T-helper 2 cell (primary cell): ENCODE measurements at regions not wholly inside any gene's neighbourhood (a gene's known extent, or its start where the extent isn't known, plus 50 kb on each side); places are given as distances from the start of the nearest gene placed in this dataset.

Experiments
- DNase-seq, 5 experiments: peaks; one replicate each; pipeline versions ENCODE4 v3.0.0 to v3.0.0-alpha.2; 2012 to 2022

DNA sequence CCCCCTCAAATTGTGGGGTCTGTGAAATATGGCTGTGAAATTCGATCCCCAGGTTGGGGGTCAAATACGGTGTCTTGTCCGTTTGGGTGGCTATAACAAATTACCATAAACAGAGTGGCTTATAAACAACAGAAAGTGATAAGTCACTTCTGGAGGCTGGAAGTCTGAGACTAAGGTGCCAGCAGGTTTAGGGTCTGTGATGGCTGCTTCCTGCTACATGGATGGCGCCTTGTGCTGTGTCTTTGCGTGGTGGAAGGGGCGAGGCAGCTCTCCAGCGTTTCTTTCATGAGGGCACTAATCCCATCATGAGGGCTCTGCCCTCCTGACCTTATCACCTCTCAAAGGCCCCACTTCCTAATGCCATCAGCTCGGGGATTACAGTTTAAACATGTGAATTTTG is 120.0 kb downstream of the IRF8 start:
- no peak for DNase-seq

DNA sequence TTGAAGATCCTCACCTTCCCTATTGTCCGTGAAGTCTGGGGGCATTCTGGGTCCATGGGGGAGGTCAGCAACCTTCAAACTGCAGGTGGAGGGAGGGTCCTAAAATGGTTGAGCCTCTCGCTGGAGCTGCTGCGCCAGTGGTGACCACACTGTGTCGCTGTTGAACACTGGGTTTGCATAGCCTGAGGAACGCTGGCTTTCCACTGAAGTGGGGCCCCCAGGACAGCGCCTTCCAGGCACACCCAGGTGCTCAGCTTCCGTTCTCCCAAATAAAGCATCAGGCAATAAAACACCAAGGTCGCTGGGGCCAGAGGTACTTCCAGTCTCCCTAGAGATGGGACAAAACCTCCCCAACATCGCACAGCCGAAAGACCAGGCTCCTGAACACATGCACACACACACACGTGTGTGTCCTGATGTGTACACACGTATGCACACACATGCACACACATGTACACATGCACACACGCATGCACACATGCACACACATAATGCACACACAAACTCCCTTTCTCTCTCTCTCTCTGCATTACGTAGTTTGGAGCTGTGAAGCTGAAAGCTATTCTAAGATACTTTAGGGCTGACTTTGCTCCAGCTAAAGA is 120.6 kb downstream of the IRF8 start:
- DNase-seq, result no peak

GRCh38 chr16:86020971-86021370 is 122.0 kb downstream of the IRF8 start:
- no peak for DNase-seq

DNA sequence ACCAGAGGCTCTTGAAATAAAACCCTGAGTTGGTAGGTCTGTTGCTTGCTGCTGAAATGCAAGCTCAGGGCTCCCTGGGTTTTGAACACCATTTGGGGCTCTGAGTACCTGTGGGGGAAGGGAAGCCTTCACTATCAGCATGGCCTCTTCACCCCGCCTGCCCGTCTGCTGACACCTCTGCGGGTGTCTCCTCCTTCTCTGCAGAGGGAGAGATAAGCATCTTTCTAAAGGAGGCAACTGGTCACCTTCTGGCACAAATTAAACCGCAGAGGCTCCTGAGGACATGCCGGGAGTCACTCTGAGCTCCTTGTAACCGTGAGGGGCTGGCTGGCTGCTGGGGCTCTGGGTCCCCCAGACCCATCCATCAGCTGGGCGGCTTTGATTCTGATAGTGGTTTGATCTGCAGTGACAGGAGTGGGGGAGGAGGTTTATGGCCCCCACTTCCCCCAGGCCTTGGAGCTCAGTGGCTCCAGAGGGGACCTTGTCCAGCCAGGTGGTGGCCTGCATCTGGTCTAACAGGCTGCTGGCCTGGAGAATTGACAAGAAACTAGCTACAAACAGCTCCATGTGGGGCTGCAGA is 123.5 kb downstream of the IRF8 start:
- DNase-seq, result no peak

DNA sequence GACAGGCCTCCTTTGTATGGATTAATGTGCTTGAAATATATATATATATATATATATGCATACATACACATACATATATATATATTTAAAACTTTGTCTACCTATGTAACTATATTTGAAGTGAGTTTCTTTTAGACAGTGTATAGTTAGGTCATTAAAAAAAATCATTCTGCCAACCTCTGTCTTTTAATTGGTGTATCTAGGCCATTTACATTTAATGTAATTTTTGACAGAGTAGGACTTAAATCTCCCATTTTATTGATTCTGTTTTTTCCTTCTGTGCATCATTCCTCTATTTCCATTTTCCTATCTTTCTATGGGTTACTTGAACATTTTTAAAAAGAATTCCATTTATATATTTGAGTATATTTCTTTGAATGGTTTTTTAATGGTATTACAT is 125.2 kb downstream of the IRF8 start:
- no peak for DNase-seq

DNA sequence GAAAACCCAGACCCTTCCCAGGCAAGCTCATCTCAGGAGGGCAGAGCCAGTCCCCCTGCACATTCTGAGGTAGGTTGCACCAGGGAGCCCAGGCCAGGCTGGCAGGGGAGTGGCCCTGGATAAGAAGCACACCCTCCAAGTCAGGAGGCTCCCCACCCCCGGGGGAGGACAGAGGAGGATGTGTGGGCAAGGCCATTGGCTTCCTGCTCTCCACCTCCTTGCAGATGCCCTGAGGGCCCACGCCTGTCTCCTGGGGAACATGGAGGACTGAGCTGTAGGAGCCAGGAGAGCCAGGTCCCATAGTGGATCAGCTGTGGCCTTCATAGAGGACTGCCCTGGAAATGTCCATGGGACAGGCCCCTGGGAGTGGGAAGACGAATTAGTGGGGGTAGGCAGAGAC is 126.7 kb downstream of the IRF8 start:
- DNase-seq, result no peak

DNA sequence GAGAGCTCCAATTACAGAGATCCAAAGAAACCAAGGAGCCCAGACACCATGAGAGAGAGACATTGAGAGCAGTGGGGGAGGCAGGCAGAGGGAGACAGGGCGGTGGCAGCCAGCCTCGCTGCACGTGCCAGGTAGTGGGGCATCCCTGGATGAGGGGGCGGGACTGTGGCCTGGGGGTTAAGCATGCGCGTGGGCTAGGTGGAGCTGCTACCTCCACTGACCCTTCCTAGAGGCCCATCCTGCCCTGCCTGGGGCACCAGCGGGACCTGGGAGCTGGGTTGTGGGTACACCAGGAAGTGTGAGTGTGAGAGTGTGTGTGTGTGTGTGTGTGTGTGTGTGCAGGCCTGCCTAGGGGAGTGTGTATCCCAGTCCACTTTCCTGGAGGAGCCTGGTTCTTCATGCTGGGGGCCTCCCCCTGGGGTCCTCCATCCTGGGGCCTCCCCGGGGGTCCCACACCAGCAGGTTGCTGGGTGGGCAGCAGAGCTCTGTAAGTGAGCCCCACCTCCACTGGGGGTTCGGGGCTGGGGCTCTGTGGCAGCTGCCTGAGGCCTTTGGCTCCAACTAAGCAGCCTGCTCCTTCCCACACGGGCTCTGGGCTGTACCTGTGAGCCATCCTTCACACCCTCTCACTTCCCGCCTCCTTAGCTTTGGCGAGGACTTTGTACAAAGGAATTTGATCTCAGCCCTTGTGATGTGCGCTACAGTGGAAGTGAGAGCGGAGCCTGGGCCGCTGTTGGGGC is 127.4 kb downstream of the IRF8 start:
- no peak for DNase-seq

- no peak for DNase-seq
Measured at GRCh38 chr16:86026916-86027315, 128.0 kb downstream of the IRF8 start.

- DNase-seq, result no peak
Measured at GRCh38 chr16:86027373-86028126, 128.6 kb downstream of the IRF8 start.

DNA sequence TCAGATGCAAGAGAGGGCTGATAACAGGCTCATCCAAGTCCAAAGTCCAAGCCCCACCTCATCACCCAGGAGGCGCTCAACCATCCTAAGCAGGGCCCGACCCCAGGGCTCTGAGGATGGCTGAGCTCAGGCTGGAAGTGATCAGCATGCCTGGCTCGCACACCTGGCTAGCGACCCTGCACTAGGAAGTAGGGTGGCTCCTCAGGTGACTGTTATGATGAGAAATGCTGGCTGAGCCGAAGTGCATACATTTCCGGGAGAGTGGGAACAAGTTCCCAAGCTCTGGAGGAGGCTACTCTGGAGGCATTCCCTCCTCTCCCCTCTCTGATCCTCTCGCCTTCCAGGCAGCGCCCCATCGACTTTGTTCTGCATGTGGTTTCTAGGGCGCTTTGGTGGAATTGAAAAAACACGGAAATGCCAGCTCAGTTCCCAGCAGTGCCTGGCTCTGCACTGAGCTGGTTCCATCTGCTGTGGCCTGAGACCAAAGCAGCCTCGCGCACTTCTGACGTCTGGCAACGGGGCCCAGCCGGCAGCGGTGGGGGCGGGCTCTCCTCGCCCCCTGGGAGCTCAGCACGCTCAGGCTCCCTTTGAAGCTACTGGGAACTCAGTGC is 130.3 kb downstream of the IRF8 start:
- DNase-seq, result no peak

- DNase-seq, result no peak
Measured at GRCh38 chr16:86030116-86030515, 131.2 kb downstream of the IRF8 start.

DNA sequence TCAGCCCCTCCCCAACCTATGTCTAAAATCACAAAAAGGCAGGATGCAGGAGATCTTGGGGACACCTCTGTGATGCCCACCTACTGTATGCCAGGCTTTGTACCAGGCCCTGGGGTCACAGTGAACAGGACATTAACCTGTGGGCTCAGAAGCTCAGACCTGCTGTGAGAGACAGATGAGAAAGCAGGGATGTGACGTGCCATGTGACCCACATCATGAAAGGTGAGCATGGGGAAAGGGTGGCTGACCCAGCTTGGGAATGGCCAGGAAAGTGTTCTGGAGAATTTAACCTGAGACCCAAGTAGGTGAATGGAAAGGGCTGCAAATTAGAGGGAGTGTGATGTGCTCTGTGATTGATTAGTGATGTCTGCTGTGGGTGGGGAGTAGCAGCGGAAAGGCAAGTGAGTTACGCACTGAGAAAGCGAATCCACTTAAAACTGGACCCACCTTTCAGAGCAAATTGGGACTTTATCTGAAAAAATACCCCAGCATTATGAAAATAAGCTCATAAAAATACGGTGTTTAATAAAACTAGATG is 132.2 kb downstream of the IRF8 start:
- no peak for DNase-seq

- DNase-seq, result no peak
Measured at GRCh38 chr16:86033016-86033474, 134.1 kb downstream of the IRF8 start.

- DNase-seq, result no peak
Measured at GRCh38 chr16:86033971-86034370, 135.0 kb downstream of the IRF8 start.

DNA sequence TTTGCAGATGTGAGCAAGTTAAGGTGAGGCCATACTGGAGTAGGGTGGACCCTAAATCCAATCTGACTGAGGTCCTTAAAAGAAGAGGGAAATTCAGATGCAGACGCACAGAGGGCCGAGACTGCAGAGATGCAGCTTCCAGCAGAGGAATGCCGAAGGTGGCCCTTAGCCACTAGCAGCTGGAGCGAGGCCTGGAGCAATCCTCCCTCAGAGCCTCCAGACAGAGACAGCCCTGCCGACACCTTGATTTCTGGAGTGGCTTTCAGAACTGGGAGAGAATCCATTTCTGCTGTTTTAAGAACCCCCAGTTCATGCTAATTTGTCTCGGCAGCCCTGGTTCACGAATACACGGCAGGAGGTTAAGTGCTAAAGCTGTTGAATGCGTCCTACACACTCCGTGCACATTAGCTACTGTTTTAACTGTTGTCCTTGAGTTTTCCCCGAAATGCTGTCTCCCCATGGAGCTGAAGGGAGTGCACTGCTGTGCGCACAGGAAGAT is 135.5 kb downstream of the IRF8 start:
- DNase-seq, result no peak

- DNase-seq, result no peak
Measured at GRCh38 chr16:86035906-86036305, 136.9 kb downstream of the IRF8 start.

GRCh38 chr16:86037999-86038925 is 139.3 kb downstream of the IRF8 start:
- no peak for DNase-seq

DNA sequence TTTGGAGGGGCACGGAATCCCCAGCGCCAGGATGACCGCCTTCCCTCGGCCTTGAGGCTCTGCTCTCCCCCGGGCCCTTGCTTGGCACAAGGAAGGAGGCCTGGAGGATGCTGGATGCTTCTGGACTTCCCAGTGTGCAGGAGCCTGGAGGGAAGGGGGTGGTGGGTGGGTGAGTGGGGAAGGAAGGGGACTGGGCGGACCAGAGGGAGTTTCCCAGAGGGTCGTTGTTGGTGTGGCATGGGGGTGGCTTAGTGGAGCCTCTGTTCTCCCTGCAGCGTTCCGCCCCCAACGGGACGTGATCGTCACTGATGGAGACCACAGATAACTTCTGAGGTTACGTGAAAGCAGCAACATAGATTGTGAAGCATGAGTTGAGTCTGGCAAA is 140.0 kb downstream of the IRF8 start:
- peak in 1 of 5 experiments; percentile 70 for DNase-seq

GRCh38 chr16:86039606-86040005 is 140.6 kb downstream of the IRF8 start:
- no peak for DNase-seq

GRCh38 chr16:86040496-86040895 is 141.5 kb downstream of the IRF8 start:
- DNase-seq, result no peak

DNA sequence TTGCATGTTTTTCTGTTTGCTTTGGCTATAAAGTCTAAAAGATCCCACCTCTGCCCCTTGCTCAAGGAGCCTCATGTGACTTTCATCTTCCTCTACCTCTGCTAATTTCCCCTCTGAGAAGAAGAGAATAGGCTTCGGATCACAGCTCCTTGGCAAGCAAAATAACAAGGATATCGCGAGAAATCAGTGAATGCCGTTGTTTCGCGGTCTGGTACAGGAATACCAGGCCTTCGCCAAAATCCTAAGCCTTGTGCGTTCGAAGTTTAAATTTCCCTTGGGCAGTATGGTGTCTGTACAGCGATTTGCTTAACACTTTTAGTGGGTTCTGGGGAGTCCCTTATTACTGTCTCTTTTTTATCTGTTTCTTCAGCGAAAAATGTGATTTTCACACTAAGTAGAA is 142.3 kb downstream of the IRF8 start:
- DNase-seq, result no peak
